GM23338 (cell line): ENCODE measurements at regions not wholly inside any gene's neighbourhood (a gene's known extent, or its start where the extent isn't known, plus 50 kb on each side); places are given as distances from the start of the nearest gene placed in this dataset.

Source experiments
- ATAC-seq: fragments of 200-7000 bp; cut with Tn5 transposase; 3 replicates; pipeline ENCODE4 v1.9.1; 2020
- DNase-seq: peaks from one replicate; pipeline ENCODE4 v3.0.0-alpha.2; 2015; ENCODE audit warnings: low spot score
- H2AFZ ChIP-seq: fragments of 200-600 bp; sonication (generic); 2 replicates; pipeline ENCODE4 v1.8.0; 2016; ENCODE audit warnings: antibody characterized with exemption, mild to moderate bottlenecking, moderate library complexity
- H3F3A ChIP-seq: fragments of 200-600 bp; sonication (generic); replicated peaks from 2 replicates; pipeline ENCODE4 v1.8.0; 2017; ENCODE audit warnings: antibody characterized with exemption, mixed run types, low read depth
- H3K27ac ChIP-seq: fragments of 200-600 bp; sonication (generic); 2 replicates; pipeline ENCODE4 v1.6.1; 2016; ENCODE audit warnings: low read depth
- H3K27me3 ChIP-seq: fragments of 200-600 bp; sonication (generic); 2 replicates; pipeline ENCODE4 v1.8.0; 2016; ENCODE audit warnings: mild to moderate bottlenecking, mixed run types, moderate library complexity; ENCODE audit not compliant: insufficient read depth
- H3K36me3 ChIP-seq: fragments of 200-600 bp; sonication (generic); 2 replicates; pipeline ENCODE4 v1.8.0; 2016; ENCODE audit warnings: mild to moderate bottlenecking; ENCODE audit not compliant: insufficient read depth
- H3K4me1 ChIP-seq: fragments of 200-600 bp; sonication (generic); 2 replicates; pipeline ENCODE4 v1.8.0; 2016; ENCODE audit warnings: mild to moderate bottlenecking, moderate library complexity; ENCODE audit not compliant: insufficient read depth
- H3K4me2 ChIP-seq: fragments of 200-600 bp; sonication (generic); 2 replicates; pipeline ENCODE4 v1.7.1; 2017; ENCODE audit warnings: mixed run types
- H3K4me3 ChIP-seq: fragments of 200-600 bp; sonication (generic); 2 replicates; pipeline ENCODE4 v1.6.1; 2016; ENCODE audit warnings: mixed run types
- H3K79me2 ChIP-seq: fragments of 200-600 bp; sonication (generic); replicated peaks from 2 replicates; pipeline ENCODE4 v1.8.0; 2017; ENCODE audit warnings: mild to moderate bottlenecking; ENCODE audit not compliant: insufficient read depth
- H3K9me2 ChIP-seq: fragments of 200-600 bp; sonication (generic); 2 replicates; pipeline ENCODE4 v1.8.0; 2017; ENCODE audit not compliant: insufficient read depth
- H4K20me1 ChIP-seq: fragments of 200-600 bp; sonication (generic); replicated peaks from 2 replicates; pipeline ENCODE4 v1.8.0; 2017; ENCODE audit warnings: mild to moderate bottlenecking; ENCODE audit not compliant: insufficient read depth
- H3K27ac Mint-ChIP-seq: 2 replicates; pipeline ENCODE4 v1.8.0; 2020; ENCODE audit warnings: inconsistent platforms, mild to moderate bottlenecking, moderate library complexity, mixed read lengths
- H3K27me3 Mint-ChIP-seq: 3 replicates; pipeline ENCODE4 v1.8.0; 2022; ENCODE audit warnings: low read depth, mild to moderate bottlenecking, moderate library complexity, mixed read lengths, inconsistent platforms; ENCODE audit not compliant: insufficient read depth, poor library complexity
- H3K36me3 Mint-ChIP-seq: 3 replicates; pipeline ENCODE4 v1.8.0; 2021; ENCODE audit warnings: low read depth, mild to moderate bottlenecking, inconsistent platforms, moderate library complexity, mixed read lengths
- H3K4me1 Mint-ChIP-seq: 3 replicates; pipeline ENCODE4 v1.8.0; 2020; ENCODE audit warnings: mild to moderate bottlenecking, inconsistent platforms, mixed read lengths
- H3K4me3 Mint-ChIP-seq: 3 replicates; pipeline ENCODE4 v1.8.0; 2021; ENCODE audit warnings: moderate library complexity, mild to moderate bottlenecking, inconsistent platforms, mixed read lengths
- H3K9me3 Mint-ChIP-seq: 3 replicates; pipeline ENCODE4 v1.8.0; 2020; ENCODE audit warnings: moderate library complexity, mild to moderate bottlenecking, inconsistent platforms, mixed read lengths
- ETS1 ChIP-seq: IDR thresholded peaks from 2 replicates; pipeline ENCODE4 v1.6.1; 2016; ENCODE audit warnings: antibody characterized with exemption
- EZH2 ChIP-seq: fragments of 200-600 bp; sonication (generic); IDR thresholded peaks from one replicate; pipeline ENCODE4 v1.8.0; 2017; ENCODE audit warnings: antibody characterized with exemption, mild to moderate bottlenecking, low read depth; ENCODE audit not compliant: unreplicated experiment
- EZH2phosphoT487 ChIP-seq: fragments of 200-600 bp; sonication (generic); IDR thresholded peaks from one replicate; pipeline ENCODE4 v1.8.1; 2018; ENCODE audit warnings: antibody characterized with exemption; ENCODE audit not compliant: unreplicated experiment
- REST ChIP-seq: IDR thresholded peaks from one replicate; pipeline ENCODE4 v1.6.1; 2018; ENCODE audit warnings: antibody characterized with exemption; ENCODE audit not compliant: unreplicated experiment
- ZNF331 ChIP-seq: fragments of 250-450 bp; sonication (Bioruptor Pico); IDR thresholded peaks from 2 replicates; pipeline ENCODE4 v1.5.0; 2020; ENCODE audit warnings: low read depth, mild to moderate bottlenecking, moderate library complexity
- ZNF462 ChIP-seq: fragments of 250-450 bp; sonication (Bioruptor Pico); IDR thresholded peaks from 2 replicates; pipeline ENCODE4 v1.5.0; 2020; ENCODE audit warnings: mild to moderate bottlenecking, moderate library complexity

- no peak for TF ChIP-seq ETS1
- no peak for TF ChIP-seq REST
- no peak for TF ChIP-seq ZNF331 (CRISPR knock-in tag)
Measured at GRCh38 chr2:74051504-74051903, 66.8 kb downstream of the TET3 start (continued).

- Mint-ChIP-seq H3K27ac (no peak overlapping the region), H3K36me3 (peaks cover 2% of the 10 kb centered on the region; the same call in 1 of the 3 replicates), H3K9me3 (no peaks in the 10 kb centered on the region), H3K4me3 (no peak overlapping the region), H3K4me1 (peaks cover 23% of the 10 kb centered on the region), H3K27me3 (peaks cover 5% of the 10 kb centered on the region)
- ATAC-seq (no peak), DNase-seq (no peak)
- Histone ChIP-seq H4K20me1 (peaks cover 17% of the 10 kb centered on the region), H3K9me2 (no peaks in the 10 kb centered on the region), H3K4me2 (no peak overlapping the region), H3K79me2 (peaks cover 32% of the 10 kb centered on the region), H2AFZ (no peak overlapping the region), H3K4me1 (peaks cover 12% of the 10 kb centered on the region), H3F3A (no peaks in the 10 kb centered on the region), H3K27ac (no peak overlapping the region), H3K27me3 (no peaks in the 10 kb centered on the region), H3K36me3 (no peaks in the 10 kb centered on the region), H3K4me3 (no peak overlapping the region)
- TF ChIP-seq REST (no peak), ZNF462 (no peak), EZH2 (no peak), ETS1 (no peak), EZH2phosphoT487 (no peak)
Measured at GRCh38 chr2:74052732-74053710, 68.3 kb downstream of the TET3 start.
